Nucleus accumbens (tissue), 56 donors: ENCODE measurements at regions not wholly inside any gene's neighbourhood (a gene's known extent, or its start where the extent isn't known, plus 50 kb on each side); places are given as distances from the start of the nearest gene placed in this dataset.

ENCODE experiments used
- DNase-seq, 56 donors: peaks; one replicate each; lab custom pipeline; 2025; lab: John Stamatoyannopoulos, UW

DNA sequence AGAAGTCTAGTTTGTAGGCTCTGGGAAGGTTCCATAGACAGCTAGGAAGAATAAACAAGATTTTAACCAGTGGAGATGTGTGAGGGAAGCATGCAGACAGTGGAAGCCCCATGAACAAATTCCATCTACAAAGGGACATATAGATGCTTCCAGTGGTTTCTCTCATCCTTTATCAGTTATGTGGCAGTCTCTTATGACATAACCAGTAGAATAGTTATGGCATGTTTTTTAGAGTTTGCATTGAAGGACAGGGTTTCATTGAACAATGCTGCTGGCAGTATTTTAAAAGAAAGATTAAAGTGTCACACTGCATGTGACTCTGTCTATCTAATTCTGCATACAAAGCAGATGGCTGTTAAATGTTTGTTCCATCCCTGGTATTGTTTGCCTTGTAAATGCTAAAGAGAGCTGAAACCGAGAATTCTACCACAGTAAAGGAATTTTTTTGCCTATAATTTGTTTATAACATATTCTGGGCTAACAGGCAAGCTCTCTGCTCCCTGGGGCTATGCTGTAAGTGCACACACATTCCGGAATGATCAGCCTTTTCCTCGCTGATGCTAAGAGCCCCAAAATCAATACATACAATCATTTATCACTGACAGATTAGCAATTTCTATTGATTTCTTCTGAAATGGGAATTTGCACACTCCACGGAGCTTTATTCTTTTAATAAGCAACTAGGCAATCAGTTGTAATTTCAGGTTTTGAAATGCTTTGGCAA lies 76.8 kb upstream of the PELI1 start:
- DNase-seq, result no peak

DNA sequence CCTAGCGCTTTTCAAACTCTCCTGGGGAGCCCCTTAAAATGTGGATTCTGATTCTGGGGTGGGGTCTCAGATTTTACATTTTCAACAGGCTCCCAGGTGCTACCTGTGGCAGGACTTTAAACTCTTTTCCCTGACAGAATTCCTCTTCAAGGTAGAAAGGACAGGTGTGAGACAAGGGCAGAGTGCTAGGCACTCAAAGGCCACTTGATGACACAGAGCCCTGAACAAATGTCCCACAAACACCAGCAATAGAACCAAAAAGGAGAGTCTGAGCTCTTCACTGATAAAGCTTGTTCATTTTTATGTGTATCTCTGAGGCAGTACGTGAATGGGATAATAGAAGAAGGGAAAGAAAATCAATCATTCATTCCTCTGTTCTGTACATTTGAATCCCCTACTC lies 77.7 kb upstream of the PELI1 start:
- no peak for DNase-seq

DNA sequence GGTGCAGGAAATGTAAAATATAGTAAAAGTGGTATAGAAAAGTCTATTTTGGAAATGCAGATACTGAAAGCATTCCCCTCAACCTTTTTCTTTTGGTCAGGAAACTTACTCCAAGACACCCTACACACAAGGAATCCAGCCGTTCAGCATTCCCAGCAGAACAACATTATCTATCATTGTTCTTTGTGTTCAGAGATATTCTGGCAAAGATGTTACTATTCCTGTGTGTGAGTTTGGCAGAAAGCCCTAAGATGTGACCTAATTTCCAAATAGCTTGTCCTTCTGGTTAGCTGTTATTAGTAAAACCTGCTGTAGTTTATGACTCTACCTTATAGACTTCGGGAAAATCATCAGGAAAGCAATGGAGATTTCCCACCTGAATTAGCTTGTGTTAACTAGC lies 78.1 kb upstream of the PELI1 start:
- no peak for DNase-seq

DNA sequence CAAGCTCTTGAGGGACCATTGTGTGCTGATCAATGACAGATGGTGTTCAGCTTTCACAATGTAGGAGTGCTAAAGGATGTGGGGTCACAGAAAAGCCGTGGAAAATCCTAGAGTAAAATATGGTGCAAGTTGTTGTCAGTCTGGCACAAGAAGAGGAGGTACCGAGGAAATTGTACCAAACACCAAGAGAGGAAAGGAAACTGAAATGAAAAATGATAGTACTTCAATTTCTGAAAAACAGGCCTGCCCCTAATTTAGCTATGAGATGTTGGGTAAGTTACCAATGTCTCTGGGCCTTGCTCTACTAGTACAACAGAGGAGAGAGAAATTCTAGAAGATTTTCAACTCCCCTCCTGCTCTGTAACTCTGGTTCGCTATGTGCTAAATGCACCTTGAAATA lies 78.8 kb upstream of the PELI1 start:
- no peak for DNase-seq

DNA sequence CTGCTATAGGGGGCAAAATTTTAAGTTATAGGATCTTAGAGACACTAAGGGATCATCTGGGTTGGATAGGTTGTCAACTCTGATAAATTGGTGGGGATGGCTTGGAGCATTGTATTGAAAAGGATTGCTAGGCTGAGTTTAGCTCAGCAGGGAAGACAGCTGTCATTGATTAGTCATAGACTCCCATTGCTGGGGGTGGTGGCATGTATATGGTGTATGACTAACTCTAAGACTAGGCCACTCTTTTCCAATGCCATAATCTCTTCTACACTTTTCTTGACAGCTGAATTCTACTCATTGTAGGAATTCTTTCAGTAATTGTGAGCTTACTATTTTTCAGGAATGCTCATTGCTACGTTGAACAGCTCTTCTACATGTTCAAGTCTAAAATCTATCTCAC lies 81.3 kb upstream of the PELI1 start:
- peak in 1 of 56 donors; percentile 21 for DNase-seq

DNA sequence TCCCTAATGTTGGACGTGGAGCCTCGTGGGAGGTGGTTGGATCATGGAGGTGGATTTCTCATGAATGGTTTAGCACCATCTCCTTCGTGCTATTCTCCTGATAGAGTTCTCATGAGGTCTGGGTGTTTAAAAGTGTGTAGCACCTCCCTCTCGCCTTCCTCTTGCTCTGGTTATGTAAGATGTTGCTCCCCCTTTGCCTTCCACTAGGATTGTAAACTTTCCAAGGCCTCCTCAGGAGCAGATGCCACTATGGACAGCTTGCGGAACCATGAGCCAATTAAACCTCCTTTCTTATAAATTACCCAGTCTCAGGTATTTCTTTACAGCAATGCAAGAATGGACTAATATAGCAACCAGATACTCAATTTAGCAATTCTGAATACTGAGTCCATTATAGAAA lies 82.4 kb upstream of the PELI1 start:
- DNase-seq, result no peak

DNA sequence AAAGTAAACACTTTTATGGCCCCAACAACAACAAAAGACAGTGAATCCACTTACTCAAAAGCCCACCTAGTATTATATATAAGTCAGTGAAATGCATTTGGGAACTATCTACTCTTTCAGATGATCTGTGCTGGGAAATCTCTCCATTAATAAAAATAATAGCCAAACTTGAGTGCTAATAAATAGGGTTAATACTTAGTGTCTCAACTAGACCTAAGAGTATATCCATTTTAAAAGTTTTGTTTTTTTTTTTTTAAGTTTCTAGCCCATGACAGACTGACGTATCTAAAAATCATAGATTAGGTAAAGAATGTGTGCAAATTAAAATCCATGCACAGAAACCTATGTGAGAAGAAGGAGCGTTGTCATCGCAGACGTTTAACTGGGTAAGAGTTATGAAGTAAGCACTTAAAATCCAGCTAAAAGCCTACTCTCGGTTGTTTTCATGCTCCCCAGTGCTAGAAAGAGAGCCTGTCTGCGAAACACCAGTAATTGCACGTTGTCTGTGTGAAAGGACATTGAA lies 83.4 kb upstream of the PELI1 start:
- DNase-seq, result no peak

DNA sequence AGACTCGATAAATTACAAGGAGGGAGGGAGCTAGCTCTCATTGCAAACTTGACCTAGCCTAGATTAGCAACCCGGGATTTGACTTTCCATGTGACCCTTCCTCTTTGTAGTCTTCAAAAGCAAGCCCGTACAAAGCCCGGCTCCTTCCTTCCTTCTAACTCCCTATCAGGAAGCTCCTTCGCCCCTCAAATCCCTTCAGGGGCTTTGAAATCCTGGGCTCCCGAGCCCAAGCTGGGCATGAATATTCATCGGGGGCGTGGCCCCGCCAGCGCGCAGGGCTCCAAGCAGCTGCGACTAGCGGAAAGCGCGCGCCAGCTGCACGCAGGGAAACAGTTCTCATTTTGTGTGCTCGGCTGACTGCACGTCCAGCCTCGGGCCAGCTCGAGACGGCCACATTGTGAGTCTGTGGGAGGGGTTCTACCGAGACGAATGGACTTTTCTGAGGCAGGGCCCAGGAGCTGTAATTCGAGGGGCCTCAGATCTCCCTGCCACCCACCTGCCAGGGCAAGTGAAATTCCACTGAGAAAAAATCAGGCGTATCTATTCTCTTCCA lies 84.0 kb upstream of the PELI1 start:
- peak; percentile 41 to 95 (median 86) for DNase-seq

DNA sequence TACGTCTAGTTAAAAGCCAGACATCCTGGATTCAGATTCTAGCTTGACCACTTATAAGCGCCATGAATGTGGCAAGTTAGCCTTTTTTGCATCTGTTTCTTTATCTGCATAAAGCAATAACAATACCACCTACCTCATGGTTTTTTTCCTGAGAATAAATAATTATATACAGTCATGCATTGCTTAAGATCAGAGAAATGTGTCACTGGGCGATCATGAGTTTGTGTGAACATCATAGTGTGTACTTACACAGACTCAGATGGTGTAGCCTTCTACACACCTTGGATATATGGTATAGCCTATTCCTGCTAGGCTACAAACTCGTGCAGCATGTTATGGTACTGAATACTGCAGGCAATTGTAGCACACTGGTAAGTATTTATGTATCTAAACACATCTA lies 84.7 kb upstream of the PELI1 start:
- no peak for DNase-seq

DNA sequence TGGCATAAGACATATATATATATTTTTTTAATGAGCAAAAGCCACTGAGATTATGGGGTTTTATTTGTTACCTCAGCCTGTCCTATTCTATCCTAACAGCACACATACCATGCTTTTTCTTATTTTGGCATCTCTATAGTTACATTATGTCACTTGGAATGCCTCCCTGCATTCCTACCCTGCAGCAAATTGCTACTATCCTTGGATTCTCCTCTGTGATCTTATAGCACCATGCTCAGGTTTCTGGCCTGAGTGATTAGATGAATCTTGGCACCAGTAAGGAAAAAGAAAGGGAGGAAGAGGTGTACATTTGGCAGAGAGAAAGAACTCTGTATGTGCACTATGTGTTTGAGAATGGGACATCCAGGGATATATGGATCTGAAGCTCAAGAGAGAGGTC lies 86.3 kb upstream of the PELI1 start:
- no peak for DNase-seq

DNA sequence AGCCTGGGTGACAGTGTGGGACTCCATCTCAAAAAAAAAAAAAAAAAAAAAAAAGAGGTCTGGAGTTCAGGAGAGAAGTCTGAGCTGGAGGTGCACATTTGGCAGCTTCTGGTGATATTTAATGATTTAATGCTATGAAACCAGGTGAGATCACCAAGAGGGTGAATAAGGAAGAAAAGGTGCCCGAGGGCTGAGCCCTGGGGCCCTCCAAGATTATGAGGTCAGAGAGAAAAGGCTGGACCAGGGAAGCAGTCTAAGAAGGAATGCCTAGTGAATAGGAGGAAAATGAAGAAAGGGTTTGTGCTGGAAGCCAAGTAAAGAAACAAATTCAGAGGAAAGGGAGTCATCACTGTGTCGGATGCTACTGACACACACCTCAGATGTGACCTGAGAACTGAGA lies 88.0 kb upstream of the PELI1 start:
- DNase-seq, result no peak

DNA sequence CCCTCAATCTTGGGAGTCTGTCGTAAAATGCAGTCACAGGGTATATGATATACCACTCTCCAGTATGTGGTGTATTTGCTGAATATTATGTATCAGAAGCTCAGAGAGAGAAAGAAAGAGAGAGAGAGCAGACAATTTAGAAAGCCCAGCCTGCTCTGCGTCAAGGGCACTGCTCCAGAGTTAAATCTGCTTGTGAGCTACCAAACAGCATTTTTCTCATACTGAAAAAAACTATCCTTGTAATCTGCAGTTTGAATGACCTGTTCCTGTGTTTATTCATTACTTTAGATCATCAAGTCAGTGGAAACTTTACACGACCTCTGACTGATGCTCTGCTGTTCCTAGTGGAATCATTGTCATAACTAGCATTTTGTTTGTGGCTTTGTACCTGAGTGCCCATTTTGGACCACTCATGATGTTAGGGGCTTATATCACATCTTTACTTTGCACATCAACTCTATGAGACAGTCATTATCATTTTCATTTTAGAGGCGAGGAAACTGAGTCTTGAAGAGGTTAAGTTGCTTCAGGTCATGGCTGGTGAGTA lies 89.2 kb upstream of the PELI1 start:
- DNase-seq, result no peak

DNA sequence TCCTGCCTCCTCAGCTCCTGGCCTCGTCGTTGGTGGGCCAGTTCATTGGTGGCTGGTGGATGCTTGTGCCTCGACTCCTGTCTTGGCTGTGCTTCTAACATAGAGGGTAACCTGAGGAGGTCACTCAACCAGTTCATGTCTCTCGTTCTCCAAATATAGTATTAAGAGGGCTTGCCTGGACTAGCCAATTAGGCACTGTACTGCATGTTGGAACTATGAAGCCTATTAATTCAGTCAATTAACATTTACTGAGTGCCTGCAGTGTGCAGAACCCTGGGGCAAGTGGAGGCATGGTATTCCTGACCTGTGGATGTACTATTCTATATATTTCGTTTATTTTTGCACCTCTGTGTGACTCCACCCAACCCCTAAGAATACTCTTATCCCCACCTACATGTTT lies 89.9 kb upstream of the PELI1 start:
- no peak for DNase-seq

DNA sequence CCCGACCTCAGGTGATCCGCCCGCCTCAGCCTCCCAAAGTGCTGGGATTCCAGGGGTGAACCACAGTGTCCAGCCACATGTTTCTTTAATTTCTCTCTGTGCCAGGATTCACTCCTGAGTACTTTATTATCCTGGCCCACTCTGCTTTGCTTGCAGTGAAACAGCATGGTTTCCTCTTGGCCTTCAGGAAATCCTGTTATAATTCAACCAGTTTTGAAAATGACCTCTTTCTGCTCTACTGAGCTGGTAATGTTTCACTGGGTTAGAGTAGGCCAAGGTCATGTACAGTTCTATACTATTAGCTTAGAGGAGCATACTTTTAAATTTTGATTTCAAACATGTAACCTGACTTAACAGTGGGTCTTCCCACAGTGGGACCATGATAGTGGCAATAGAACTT lies 90.6 kb upstream of the PELI1 start:
- no peak for DNase-seq

DNA sequence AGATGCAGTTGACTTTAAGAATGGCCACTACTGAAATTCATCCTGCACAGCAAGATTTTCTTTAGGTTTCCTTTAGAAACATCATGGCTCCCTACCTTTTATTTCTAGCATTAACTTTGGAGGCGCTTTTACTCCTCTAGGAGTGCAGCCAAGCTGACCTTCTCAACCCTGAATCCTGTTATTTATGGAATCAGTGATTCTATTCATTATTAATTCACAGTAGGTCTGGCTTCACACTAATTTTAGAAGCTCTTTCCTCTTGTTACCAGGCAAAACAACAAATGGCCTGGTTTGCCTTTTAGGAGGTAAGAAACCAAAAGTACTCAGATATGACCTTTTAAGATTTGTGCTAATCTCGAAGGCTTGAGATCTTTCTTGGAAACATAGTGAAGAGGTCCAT lies 93.0 kb upstream of the PELI1 start:
- DNase-seq, result no peak

DNA sequence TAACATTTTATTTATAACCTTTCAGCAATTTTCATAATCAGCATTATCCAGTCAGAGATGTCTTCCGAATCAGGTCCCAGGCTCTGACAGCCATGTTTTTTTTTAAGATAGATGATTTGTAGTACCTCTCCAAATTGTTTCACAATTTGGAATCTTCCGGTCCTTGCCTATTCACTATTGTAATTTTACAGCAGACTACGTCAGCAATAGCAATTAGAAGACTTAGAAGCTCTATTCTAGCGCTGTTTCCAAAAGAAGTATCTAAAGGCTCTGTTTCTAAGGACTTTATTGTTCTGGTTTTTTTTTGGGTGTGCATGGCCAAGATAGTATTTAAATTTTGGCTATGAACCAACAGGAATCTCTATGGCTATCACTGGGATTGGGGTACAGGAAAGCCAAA lies 94.6 kb upstream of the PELI1 start:
- no peak for DNase-seq

DNA sequence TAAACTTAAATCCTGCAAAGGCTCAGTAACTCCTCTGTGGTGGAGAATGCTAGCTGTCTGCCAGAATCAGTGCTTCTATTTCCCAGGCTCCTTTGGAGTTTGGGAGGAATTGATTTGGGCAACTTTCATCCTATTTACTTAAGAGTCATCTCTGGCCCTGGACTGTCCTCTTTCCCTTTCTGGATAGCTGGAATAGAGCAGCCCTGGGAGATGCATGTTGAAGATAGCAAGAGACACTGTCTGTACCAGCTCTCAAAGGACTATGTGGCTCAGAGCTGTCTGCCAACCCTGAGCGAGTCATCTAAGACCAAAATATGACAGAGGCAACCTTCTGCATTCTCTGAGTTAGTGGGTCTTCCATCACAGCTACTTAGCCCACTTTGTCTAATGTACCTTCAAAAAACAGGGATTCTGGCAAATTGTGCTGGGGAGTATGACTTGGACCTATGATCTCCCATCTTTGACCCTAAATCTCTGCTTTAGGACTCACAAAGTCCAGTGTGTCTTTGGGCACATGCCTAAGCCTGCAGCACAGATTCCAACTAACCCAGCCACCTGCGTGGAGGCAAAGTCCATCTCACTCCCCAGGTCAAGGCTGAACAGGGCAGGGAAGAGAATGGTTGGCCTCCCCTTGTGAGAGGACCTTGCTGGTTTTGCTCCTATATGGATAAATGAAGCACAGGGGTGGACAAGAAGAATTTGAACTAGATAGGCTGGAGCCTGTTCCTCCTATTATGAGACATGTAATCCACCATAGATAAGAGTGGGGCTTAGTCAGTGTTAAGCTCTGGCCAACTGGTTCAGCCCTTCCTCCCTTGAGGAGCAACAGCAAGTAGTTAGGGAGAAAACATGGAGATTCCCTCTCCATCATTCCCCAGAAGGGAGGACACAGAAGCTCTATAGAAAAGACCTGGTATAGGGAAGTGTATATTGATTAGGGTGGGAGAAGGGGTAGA lies 99.1 kb upstream of the PELI1 start:
- DNase-seq, result no peak

DNA sequence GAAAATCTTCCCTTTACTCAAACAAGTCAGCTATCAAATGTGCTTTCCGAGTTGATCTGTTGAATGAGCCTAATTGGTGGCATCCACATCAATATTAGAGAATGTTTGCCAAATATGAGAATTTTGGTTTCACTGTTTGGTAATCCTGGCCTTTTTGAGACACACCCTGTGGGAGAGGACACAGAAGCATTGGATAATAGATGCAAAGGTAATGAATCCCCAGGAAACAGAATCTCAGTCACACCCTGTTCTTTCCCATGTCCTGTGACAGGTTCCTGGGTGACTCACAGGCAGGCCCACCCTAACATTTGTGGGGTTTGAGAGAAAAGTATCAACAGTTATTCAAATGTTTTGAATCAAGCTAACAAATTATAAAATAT lies 99.8 kb upstream of the PELI1 start:
- DNase-seq, result peak in 20 of 56 donors; percentile 3 to 64 (median 15)

DNA sequence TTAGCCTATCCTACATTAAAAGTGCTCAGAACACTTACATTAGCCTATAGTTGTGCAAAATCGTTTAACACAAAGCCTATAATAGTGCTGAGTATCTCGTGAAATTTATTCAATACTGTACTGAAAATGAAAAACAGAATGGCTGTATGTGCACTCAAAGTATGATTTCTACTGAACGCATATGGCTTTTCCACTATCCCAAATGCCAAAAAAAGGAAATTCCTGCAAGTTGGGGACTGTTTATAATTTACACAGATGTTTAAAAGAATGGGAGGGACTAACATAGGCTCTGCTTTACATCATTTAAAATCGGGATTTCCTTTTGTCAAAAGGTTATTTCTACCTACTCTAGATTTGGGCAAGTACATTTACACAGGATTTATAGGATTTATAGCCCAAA lies 101.4 kb upstream of the PELI1 start:
- no peak for DNase-seq

DNA sequence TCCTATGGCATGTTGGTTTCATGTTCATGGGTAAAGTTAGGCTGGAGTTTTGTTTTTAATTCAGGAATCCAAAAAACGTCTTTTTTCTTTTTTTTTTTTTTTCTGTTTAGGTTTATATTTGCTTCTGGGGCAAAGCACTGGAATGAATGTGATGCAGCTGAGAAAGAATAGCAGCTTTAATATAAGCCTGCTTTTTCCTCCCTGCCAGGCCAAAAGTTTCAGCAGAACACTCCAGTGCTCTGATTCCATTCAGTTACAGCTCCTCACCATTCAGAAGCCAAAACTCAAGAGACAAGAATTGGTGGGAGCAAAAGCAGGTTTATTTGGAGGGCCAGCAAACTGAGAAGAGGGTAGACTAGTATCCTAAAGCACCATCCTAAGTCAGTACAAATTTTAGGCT lies 102.7 kb upstream of the PELI1 start:
- DNase-seq, result no peak

DNA sequence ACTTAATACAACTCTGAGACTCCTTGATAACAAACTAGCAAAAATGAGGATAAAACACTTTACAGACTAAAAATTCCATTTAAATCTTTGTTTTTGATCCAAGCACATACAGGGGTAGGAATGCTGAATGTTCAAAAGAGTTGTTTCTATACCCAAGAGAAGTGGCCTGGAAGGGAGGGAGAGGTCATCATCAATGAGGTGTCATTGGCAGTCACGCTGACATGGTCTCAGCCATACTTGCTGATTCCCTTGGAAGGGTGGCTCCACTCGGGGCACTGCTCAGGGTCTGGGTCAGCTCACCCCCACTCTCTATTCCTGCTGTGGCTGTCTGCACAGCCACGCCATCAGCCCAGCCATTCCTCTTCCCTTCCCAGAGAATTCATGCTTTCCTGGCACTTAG lies 105.2 kb upstream of the PELI1 start:
- DNase-seq, result no peak
